Keratinocyte (primary cell): ENCODE measurements at regions not wholly inside any gene's neighbourhood (a gene's known extent, or its start where the extent isn't known, plus 50 kb on each side); places are given as distances from the start of the nearest gene placed in this dataset.

Experiments
- DNase-seq: peaks from one replicate; pipeline ENCODE4 v3.0.0-alpha.2; 2011; ENCODE audit warnings: low read depth, missing footprints, low spot score
- FAIRE-seq: peaks from 2 replicates; lab custom pipeline; 2011; peaks lifted over from hg19 to GRCh38; lab: Jason Lieb, UNC
- H2AFZ ChIP-seq: 2 replicates; pipeline ENCODE4 v1.6.0; 2012; ENCODE audit warnings: low read length, control low read depth, inconsistent platforms; ENCODE audit not compliant: control insufficient read depth
- H3K27ac ChIP-seq: 2 replicates; pipeline ENCODE4 v1.5.1; 2011; ENCODE audit warnings: low read length; ENCODE audit not compliant: control insufficient read depth, insufficient read depth
- H3K27me3 ChIP-seq: 3 replicates; pipeline ENCODE4 v1.6.0; 2011; ENCODE audit warnings: low read length; ENCODE audit not compliant: control insufficient read depth, insufficient read depth; ENCODE audit errors: extremely low read depth
- H3K36me3 ChIP-seq, 2 experiments: 2 replicates in 1 of 2; 3 replicates in 1 of 2; pipeline ENCODE4 v1.5.1; 2011; ENCODE audit warnings: low read length in 2 of 2, mild to moderate bottlenecking in 1 of 2; ENCODE audit not compliant: control insufficient read depth in 2 of 2, insufficient read depth in 2 of 2; ENCODE audit errors: extremely low read depth in 1 of 2
- H3K4me1 ChIP-seq: 3 replicates; pipeline ENCODE4 v1.5.1; 2011; ENCODE audit warnings: low read length; ENCODE audit not compliant: control insufficient read depth, insufficient read depth; ENCODE audit errors: extremely low read depth
- H3K4me2 ChIP-seq: 3 replicates; pipeline ENCODE4 v1.6.0; 2011; ENCODE audit warnings: low read depth, low read length; ENCODE audit not compliant: control insufficient read depth, insufficient read depth; ENCODE audit errors: extremely low read depth
- H3K4me3 ChIP-seq, 3 experiments: fragments of 200-600 bp in 1 of 3; sonication (generic) in 1 of 3; 2 replicates in 2 of 3; 3 replicates in 1 of 3; pipeline ENCODE4 v1.5.1; 2011 to 2016; ENCODE audit warnings: low read length in 3 of 3, mild to moderate bottlenecking in 3 of 3, control low read depth in 2 of 3, inconsistent platforms in 1 of 3, low read depth in 1 of 3, mixed read lengths in 1 of 3, mixed run types in 1 of 3, moderate library complexity in 1 of 3; ENCODE audit not compliant: control insufficient read depth in 2 of 3, insufficient read depth in 2 of 3; ENCODE audit errors: extremely low read depth in 1 of 3
- H3K79me2 ChIP-seq: 2 replicates; pipeline ENCODE4 v1.6.0; 2012; ENCODE audit warnings: low read length; ENCODE audit not compliant: control insufficient read depth, insufficient read depth
- H3K9ac ChIP-seq: 3 replicates; pipeline ENCODE4 v1.6.0; 2011; ENCODE audit warnings: low read length; ENCODE audit not compliant: control insufficient read depth, insufficient read depth; ENCODE audit errors: extremely low read depth
- H3K9me1 ChIP-seq: 3 replicates; pipeline ENCODE4 v1.6.0; 2011; ENCODE audit warnings: low read length; ENCODE audit not compliant: control insufficient read depth, insufficient read depth; ENCODE audit errors: extremely low read depth
- H3K9me3 ChIP-seq: 2 replicates; pipeline ENCODE4 v1.5.1; 2012; ENCODE audit warnings: low read depth, low read length; ENCODE audit not compliant: control insufficient read depth
- H4K20me1 ChIP-seq: 3 replicates; pipeline ENCODE4 v1.6.0; 2011; ENCODE audit warnings: low read length; ENCODE audit not compliant: control insufficient read depth, insufficient read depth; ENCODE audit errors: extremely low read depth
- EZH2 ChIP-seq: IDR thresholded peaks from one replicate; pipeline ENCODE4 v1.6.1; 2012; ENCODE audit warnings: inconsistent platforms, mild to moderate bottlenecking, low read length, moderate library complexity
- dilution Hi-C: fragments of 300-500 bp; cut with MboI; formaldehyde crosslinking; loops from one replicate; pipeline ENCODE4 v1.7.0; 2020; ENCODE audit warnings: low sequenced_read_pairs; ENCODE audit not compliant: extremely low pct_ligation_motif_present
- TF ChIP-seq, protein P1 (sequence below), 3 experiments: IDR thresholded peaks in 1 of 3; conservative IDR thresholded peaks in 1 of 3; optimal IDR thresholded peaks in 1 of 3; 2 replicates in 2 of 3; 3 replicates in 1 of 3; pipeline versions ENCODE3 to v1.5.1; 2011; ENCODE audit warnings: low read length in 3 of 3, mild to moderate bottlenecking in 3 of 3, moderate library complexity in 2 of 3, control low read depth in 1 of 3, inconsistent platforms in 1 of 3; ENCODE audit not compliant: insufficient read depth in 2 of 3; ENCODE audit errors: extremely low read depth in 1 of 3

GRCh38 chr4:100695871-100696270 lies 178.0 kb upstream of the EMCN start:
- H3K9me3 ChIP-seq = no peaks in the 10 kb centered on the region
- no peaks in the 10 kb centered on the region for H3K79me2 ChIP-seq
- H3K9me1 ChIP-seq = no peaks in the 10 kb centered on the region
- no peak for TF ChIP-seq EZH2
- TF ChIP-seq, protein P1, sequence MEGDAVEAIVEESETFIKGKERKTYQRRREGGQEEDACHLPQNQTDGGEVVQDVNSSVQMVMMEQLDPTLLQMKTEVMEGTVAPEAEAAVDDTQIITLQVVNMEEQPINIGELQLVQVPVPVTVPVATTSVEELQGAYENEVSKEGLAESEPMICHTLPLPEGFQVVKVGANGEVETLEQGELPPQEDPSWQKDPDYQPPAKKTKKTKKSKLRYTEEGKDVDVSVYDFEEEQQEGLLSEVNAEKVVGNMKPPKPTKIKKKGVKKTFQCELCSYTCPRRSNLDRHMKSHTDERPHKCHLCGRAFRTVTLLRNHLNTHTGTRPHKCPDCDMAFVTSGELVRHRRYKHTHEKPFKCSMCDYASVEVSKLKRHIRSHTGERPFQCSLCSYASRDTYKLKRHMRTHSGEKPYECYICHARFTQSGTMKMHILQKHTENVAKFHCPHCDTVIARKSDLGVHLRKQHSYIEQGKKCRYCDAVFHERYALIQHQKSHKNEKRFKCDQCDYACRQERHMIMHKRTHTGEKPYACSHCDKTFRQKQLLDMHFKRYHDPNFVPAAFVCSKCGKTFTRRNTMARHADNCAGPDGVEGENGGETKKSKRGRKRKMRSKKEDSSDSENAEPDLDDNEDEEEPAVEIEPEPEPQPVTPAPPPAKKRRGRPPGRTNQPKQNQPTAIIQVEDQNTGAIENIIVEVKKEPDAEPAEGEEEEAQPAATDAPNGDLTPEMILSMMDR (optimal IDR thresholded peaks at IDR 0.05 in 1 of 3, IDR thresholded peaks at IDR 0.05 in 1 of 3, conservative IDR thresholded peaks at IDR 0.05 in 1 of 3; ENCODE audit: extremely low read depth in 1 of 3, insufficient read depth in 2 of 3, low read length in 3 of 3) = no peak
- no peaks in the 10 kb centered on the region for H4K20me1 ChIP-seq
- FAIRE-seq (no peak), DNase-seq (no peak)
- no peaks in the 10 kb centered on the region for H3K36me3 ChIP-seq
- H3K9ac ChIP-seq = no peak overlapping the region
- no peaks in the 10 kb centered on the region for H3K4me1 ChIP-seq
- H2AFZ ChIP-seq = no peak overlapping the region
- no peak overlapping the region for H3K4me3 ChIP-seq
- H3K27me3 ChIP-seq = no peaks in the 10 kb centered on the region
- no peak overlapping the region for H3K27ac ChIP-seq
- dilution Hi-C loops = no loop called here
- no peak overlapping the region for H3K4me2 ChIP-seq

DNA sequence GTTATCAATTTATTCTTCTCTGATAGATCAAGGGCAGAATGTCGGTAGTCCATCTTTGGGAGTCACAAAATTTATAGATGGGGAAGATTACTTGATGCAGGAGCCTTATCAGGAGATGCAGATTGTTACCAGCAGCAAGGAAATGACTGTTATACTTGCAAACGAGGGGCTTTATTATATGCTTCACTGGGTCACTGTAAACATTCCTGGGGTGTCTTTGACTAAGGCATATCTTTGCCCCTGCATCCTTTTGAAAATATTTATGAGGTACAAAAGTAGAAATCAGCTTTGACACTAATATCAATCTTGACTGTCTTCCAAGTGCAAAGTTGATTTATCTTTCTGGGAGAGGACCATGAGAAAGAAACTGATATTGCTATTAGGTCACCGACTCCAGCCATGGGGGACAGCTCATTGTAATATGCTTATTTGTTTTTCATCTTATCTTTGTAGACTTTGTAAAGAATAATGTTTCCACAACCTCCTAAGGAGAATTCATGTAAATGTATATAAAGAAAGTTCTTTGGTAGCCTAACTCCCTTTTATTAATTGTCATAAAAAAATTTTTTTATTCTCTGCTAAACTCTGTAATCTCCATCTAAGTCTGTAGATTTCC lies 177.3 kb upstream of the EMCN start:
- Histone ChIP-seq H3K4me1 (no peaks in the 10 kb centered on the region), H3K79me2 (no peaks in the 10 kb centered on the region), H3K4me3 (no peak overlapping the region), H3K9me1 (no peaks in the 10 kb centered on the region), H3K9me3 (no peaks in the 10 kb centered on the region), H3K4me2 (no peak overlapping the region), H3K27ac (no peak overlapping the region), H4K20me1 (no peaks in the 10 kb centered on the region), H2AFZ (no peak overlapping the region), H3K36me3 (no peaks in the 10 kb centered on the region), H3K9ac (no peak overlapping the region), H3K27me3 (no peaks in the 10 kb centered on the region)
- no peak for DNase-seq
- TF ChIP-seq, protein P1 (optimal IDR thresholded peaks at IDR 0.05 in 1 of 3, IDR thresholded peaks at IDR 0.05 in 1 of 3, conservative IDR thresholded peaks at IDR 0.05 in 1 of 3; ENCODE audit: extremely low read depth in 1 of 3, insufficient read depth in 2 of 3, low read length in 3 of 3) = no peak
- TF ChIP-seq EZH2 = no peak
- dilution Hi-C loops = no loop called here
- no peak for FAIRE-seq
